ENCODE measurements at regions not wholly inside any gene's neighbourhood (a gene's known extent, or its start where the extent isn't known, plus 50 kb on each side); places are given as distances from the start of the nearest gene placed in this dataset.

- H3K4me3 ChIP-seq: no peak overlapping the region
These were observed 100.1 kb upstream of the TSHZ3 start for GRCh38 chr19:31449379-31449778.

DNA sequence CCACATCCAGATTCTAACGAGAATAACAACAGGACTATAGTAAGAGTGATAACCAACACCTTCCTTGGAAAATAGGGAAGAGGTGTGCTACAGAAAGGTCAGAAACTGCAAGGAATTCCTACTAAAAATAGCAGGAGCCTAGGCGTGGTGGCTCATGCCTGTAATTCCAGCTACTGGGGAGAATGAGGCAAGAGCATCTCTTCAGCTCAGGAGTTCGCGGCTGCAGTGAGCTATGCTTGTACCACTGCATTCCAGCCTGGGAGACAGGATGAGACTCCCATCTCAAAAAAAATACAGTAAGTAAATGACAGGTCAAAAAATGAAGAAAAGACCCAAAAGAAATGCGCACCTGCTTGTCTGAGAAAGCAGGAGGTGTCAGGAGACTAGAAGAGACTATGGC lies 101.5 kb upstream of the TSHZ3 start:
- Histone ChIP-seq H3K9me3 (no peaks in the 10 kb centered on the region), H3K4me1 (no peaks in the 10 kb centered on the region), H3K27ac (no peak overlapping the region), H3K4me3 (no peak overlapping the region), H3K36me3 (ENCODE audit: low read depth, missing control alignments) (no peaks in the 10 kb centered on the region), H3K27me3 (no peaks in the 10 kb centered on the region)
- DNase-seq: no peak
- 87 to 90% methylated on average over 5 of the region's 5 CpGs for WGBS, 2 donors
- intact Hi-C loops (cut with DNase I; ENCODE audit: low total_unique reads): no loop called here
- TF ChIP-seq POLR2A (IDR thresholded peaks at IDR 0.05): no peak
- TF ChIP-seq, protein P1, sequence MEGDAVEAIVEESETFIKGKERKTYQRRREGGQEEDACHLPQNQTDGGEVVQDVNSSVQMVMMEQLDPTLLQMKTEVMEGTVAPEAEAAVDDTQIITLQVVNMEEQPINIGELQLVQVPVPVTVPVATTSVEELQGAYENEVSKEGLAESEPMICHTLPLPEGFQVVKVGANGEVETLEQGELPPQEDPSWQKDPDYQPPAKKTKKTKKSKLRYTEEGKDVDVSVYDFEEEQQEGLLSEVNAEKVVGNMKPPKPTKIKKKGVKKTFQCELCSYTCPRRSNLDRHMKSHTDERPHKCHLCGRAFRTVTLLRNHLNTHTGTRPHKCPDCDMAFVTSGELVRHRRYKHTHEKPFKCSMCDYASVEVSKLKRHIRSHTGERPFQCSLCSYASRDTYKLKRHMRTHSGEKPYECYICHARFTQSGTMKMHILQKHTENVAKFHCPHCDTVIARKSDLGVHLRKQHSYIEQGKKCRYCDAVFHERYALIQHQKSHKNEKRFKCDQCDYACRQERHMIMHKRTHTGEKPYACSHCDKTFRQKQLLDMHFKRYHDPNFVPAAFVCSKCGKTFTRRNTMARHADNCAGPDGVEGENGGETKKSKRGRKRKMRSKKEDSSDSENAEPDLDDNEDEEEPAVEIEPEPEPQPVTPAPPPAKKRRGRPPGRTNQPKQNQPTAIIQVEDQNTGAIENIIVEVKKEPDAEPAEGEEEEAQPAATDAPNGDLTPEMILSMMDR (IDR thresholded peaks at IDR 0.05): no peak

More at GRCh38 chr19:31449379-31449778, 100.1 kb upstream of the TSHZ3 start:
- no peaks in the 10 kb centered on the region for H3K27me3 ChIP-seq
- H3K9me3 ChIP-seq: no peaks in the 10 kb centered on the region
- no peak for DNase-seq
- TF ChIP-seq, protein P1 (IDR thresholded peaks at IDR 0.05): no peak
- no peak for TF ChIP-seq POLR2A (IDR thresholded peaks at IDR 0.05)
- no peak overlapping the region for H3K27ac ChIP-seq
- H3K4me1 ChIP-seq: no peaks in the 10 kb centered on the region
- 94 to 100% methylated on average over 3 to 4 of the region's 4 CpGs for WGBS, 2 donors
- intact Hi-C loops (cut with DNase I; ENCODE audit: low total_unique reads): no loop called here
- H3K36me3 ChIP-seq (ENCODE audit: low read depth, missing control alignments): no peaks in the 10 kb centered on the region

- no peaks in the 10 kb centered on the region for H3K36me3 ChIP-seq (ENCODE audit: low read depth, missing control alignments)
- no peak for TF ChIP-seq POLR2A (IDR thresholded peaks at IDR 0.05)
- TF ChIP-seq, protein P1 (IDR thresholded peaks at IDR 0.05): no peak
- H3K27me3 ChIP-seq: no peaks in the 10 kb centered on the region
- 77 to 83% methylated on average over 10 of the region's 10 CpGs for WGBS, 2 donors
- no peak overlapping the region for H3K27ac ChIP-seq
- no peak for DNase-seq
- no peaks in the 10 kb centered on the region for H3K9me3 ChIP-seq
- intact Hi-C loops (cut with DNase I; ENCODE audit: low total_unique reads): no loop called here
- H3K4me3 ChIP-seq: no peak overlapping the region
- no peaks in the 10 kb centered on the region for H3K4me1 ChIP-seq
These were observed 102.6 kb upstream of the TSHZ3 start for GRCh38 chr19:31451686-31452330.

DNA sequence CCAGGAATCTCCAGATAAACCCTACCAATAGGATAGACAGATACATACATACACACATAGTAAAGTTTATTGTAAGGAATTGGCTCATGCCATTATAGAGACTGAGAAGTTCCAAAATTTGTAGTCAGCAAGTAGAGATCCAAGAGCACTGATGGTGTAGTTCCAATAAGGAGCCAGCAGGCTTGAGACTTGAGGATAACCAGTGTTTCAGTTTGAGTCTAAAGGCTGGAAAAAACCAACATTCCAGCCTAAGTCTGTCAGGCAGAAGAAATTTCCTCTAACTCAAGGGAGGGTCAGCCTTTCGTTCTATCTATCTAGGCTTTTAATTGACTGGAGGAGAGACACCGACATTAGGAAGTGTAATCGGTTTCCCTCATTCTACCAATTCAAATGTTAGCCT lies 110.2 kb upstream of the TSHZ3 start:
- no peak for TF ChIP-seq POLR2A (IDR thresholded peaks at IDR 0.05)
- TF ChIP-seq, protein P1 (IDR thresholded peaks at IDR 0.05): no peak
- H3K4me3 ChIP-seq: no peak overlapping the region
- 93 to 97% methylated on average over 3 of the region's 3 CpGs for WGBS, 2 donors
- no peaks in the 10 kb centered on the region for H3K9me3 ChIP-seq
- no peak overlapping the region for H3K27ac ChIP-seq
- no peaks in the 10 kb centered on the region for H3K27me3 ChIP-seq
- no peaks in the 10 kb centered on the region for H3K4me1 ChIP-seq
- intact Hi-C loops (cut with DNase I; ENCODE audit: low total_unique reads): no loop called here
- H3K36me3 ChIP-seq (ENCODE audit: low read depth, missing control alignments): no peaks in the 10 kb centered on the region
- no peak for DNase-seq
